H7 (cell line): ENCODE measurements at regions not wholly inside any gene's neighbourhood (a gene's known extent, or its start where the extent isn't known, plus 50 kb on each side); places are given as distances from the start of the nearest gene placed in this dataset.
"Not testable (repeated sequence)": the region's sequence is repeated elsewhere in the genome, so short reads cannot be mapped to it uniquely, and the experiment has no call there.

Experiments
- DNase-seq: peaks from one replicate; pipeline ENCODE4 v3.0.0; 2012
- H3K27me3 ChIP-seq: 2 replicates; pipeline ENCODE4 v1.6.0; 2011; ENCODE audit warnings: mild to moderate bottlenecking, low read length; ENCODE audit not compliant: control insufficient read depth, insufficient read depth
- H3K36me3 ChIP-seq: replicated peaks from 2 replicates; pipeline ENCODE4 v1.5.1; 2011; ENCODE audit warnings: low read length; ENCODE audit not compliant: control insufficient read depth, insufficient read depth
- H3K4me3 ChIP-seq: 2 replicates; pipeline ENCODE4 v1.5.1; 2011; ENCODE audit warnings: low read depth, mild to moderate bottlenecking, control low read depth, low read length, moderate library complexity; ENCODE audit not compliant: insufficient read depth

- not testable (repeated sequence) for H3K27me3 ChIP-seq, H3K4me3 ChIP-seq, DNase-seq, H3K36me3 ChIP-seq
Measured at GRCh38 chr3:75393288-75393694, 270.8 kb upstream of the FRG2C start.

- H3K27me3 ChIP-seq, H3K4me3 ChIP-seq, H3K36me3 ChIP-seq, DNase-seq: not testable (repeated sequence)
Measured at GRCh38 chr3:75394102-75394501, 270.0 kb upstream of the FRG2C start.

- not testable (repeated sequence) for H3K36me3 ChIP-seq, DNase-seq, H3K4me3 ChIP-seq, H3K27me3 ChIP-seq
Measured at GRCh38 chr3:75394562-75395360, 269.4 kb upstream of the FRG2C start.

DNA sequence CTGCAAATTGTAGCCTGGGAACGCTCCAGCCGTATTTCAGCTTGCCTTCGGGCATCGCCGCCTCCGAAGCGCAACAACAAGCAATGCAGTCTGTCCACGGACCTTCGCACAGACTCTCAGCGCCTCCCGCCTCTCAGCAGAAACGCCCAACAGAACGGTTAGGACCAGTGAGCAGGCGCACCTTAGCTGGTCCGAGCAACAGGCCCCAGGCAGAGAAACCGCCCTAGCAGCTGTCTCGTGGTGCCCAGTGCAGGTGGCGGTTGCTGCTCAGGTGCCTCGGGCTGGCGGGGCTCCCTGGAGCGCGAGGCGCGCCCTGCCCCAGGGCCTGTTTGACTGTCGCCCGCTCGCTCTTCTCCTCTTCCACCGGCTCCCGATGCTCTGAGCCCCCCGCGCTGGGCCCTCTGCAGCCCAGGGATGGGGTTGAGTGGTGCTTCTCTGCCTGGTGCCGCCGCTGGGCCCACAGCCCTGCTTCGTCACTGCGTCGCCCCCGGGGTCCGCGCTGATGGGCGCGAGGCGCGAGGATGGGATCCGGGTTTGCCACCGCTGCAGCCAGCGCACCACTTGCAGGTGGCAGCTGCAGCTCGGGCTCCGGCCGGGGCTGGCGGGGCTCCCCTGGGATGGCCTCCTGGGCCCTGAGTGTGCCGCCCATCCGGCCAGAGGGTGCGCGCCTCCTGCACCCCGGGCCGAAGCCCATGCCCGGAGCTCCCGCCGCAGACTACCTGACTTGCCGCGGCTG is 268.4 kb upstream of the FRG2C start:
- peak; percentile 21 for DNase-seq
- H3K36me3 ChIP-seq: no peaks in the 10 kb centered on the region
- no peaks in the 10 kb centered on the region for H3K27me3 ChIP-seq
- H3K4me3 ChIP-seq: no peak overlapping the region

- DNase-seq: peak; percentile 20
- Histone ChIP-seq H3K27me3 (no peaks in the 10 kb centered on the region), H3K4me3 (no peak overlapping the region), H3K36me3 (no peaks in the 10 kb centered on the region)
Measured at GRCh38 chr3:75396316-75396802, 267.8 kb upstream of the FRG2C start.

DNA sequence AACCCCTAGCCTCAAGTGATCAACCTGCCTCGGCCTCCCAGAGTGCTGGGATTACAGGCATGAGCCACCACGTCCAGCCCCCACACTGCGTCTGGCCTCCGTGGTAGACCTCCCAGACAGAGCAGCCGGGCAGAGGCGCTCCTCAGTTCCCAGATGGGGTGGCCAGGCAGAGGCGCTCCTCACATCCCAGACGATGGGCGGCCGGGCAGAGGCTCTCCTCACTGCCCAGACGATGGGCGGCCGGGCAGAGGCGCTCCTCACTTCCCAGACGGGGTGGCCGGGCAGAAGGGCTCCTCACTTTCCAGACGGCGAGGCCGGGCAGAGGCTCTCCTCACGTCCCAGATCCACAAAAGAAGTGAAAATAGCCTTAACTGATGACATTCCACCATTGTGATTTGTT is 266.6 kb upstream of the FRG2C start:
- not testable (repeated sequence) for H3K4me3 ChIP-seq, H3K27me3 ChIP-seq, H3K36me3 ChIP-seq, DNase-seq

GRCh38 chr3:75422101-75422945 is 241.8 kb upstream of the FRG2C start:
- peak; percentile 59 for DNase-seq
- H3K4me3 ChIP-seq, H3K27me3 ChIP-seq, H3K36me3 ChIP-seq: not testable (repeated sequence)

- H3K27me3 ChIP-seq, DNase-seq, H3K4me3 ChIP-seq, H3K36me3 ChIP-seq: not testable (repeated sequence)
Measured at GRCh38 chr3:75425379-75425778, 238.7 kb upstream of the FRG2C start.

- not testable (repeated sequence) for H3K36me3 ChIP-seq, H3K4me3 ChIP-seq, H3K27me3 ChIP-seq, DNase-seq
Measured at GRCh38 chr3:75427486-75427885, 236.6 kb upstream of the FRG2C start.

DNA sequence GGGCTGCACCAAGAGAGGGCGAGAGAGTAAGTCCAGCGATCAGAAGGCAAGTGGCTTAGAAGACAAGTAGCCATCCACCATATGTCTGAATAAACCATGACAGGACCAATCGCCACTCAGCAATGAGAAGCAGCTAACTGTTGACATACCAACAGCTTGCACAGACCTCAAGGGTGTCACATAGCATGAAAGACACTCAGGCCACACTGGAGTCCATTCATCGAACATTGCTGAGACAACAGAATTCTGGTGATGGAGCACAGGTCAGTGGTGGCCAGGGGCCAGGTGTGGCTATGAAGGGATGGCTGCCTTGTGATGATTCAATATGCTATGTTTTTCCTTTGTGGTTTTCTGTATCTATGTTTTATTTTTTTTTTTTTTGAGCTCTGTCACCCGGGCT is 236.2 kb upstream of the FRG2C start:
- not testable (repeated sequence) for H3K4me3 ChIP-seq, DNase-seq, H3K36me3 ChIP-seq, H3K27me3 ChIP-seq

DNA sequence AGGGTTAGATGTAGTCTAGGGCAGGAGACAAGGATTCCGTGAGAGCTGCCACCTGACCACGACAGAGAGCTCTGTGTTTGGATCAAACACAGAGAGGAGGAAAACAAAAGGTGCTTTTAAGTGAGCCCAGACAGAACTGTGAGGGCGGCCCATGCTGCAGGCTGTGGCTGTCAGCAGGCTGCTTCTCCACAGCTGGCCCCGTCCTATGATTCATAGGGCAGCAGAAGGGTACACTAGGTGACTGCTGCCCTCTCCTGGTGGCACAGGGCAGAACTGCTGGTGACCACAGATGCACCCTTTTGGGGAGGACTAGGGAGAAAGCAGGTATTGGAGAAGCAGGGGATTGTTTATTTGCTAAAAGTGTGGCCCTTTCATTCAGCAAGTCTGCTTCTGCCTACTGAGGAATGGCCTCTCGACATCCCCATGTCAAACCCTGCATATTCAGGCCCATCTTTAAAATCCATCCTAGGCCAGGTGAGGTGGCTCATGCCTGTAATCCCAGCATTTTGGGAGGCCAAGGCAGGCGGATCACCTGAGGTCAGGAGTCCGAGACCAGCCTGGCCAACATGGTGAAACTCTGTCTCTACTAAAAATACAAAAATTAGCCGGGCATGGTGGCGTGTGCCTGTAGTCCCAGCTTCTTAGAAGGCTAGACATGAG is 234.4 kb upstream of the FRG2C start:
- peak; percentile 73 for DNase-seq
- not testable (repeated sequence) for H3K4me3 ChIP-seq, H3K27me3 ChIP-seq, H3K36me3 ChIP-seq

- not testable (repeated sequence) for DNase-seq, H3K4me3 ChIP-seq, H3K36me3 ChIP-seq, H3K27me3 ChIP-seq
Measured at GRCh38 chr3:75430406-75430805, 233.7 kb upstream of the FRG2C start.

DNA sequence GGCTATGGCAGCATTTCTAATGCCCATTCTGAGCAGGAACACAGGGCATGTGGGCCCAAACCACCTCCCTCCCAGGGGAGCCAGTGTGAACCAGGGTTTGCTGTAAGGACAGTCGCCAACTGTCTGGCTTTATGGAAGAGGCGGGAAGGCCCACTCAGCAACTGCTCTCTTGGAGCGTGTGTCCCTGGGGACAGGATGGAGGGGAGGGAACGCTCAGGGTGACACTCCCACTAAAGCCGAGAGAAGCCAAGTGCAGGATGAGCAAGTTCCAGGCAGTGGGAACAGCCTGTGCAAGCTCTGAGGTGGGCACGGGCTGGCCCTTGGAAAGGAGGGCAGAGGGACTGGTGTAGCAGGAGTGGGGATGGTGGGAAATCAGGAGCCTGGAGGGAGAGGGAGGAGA is 233.0 kb upstream of the FRG2C start:
- H3K36me3 ChIP-seq, DNase-seq, H3K4me3 ChIP-seq, H3K27me3 ChIP-seq: not testable (repeated sequence)

DNA sequence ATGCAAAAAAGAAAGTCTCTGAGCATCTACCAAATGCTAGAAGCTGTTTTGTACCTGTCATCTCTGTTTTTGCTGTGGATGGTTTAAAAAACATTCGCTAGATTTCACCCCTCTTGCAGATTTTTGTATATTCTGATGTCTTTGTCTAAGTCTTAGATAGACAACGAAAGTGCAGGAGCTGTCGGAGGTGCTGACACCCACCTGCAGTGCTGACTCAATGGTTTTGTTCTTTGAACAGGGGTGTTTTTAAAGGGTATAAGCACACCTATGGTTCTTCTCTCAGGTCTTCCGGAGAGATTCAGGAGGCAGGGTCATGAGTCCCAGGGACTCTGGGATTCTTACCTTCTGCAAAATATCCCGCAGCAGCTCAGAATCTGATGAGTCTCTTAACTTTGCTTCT is 231.7 kb upstream of the FRG2C start:
- H3K36me3 ChIP-seq: not testable (repeated sequence)

More for the DNA sequence above, 231.7 kb upstream of the FRG2C start:
- not testable (repeated sequence) for H3K4me3 ChIP-seq, DNase-seq, H3K27me3 ChIP-seq
